Adrenal gland (tissue), 5 donors: ENCODE measurements at regions not wholly inside any gene's neighbourhood (a gene's known extent, or its start where the extent isn't known, plus 50 kb on each side); places are given as distances from the start of the nearest gene placed in this dataset.

ENCODE experiments used
- POLR2A ChIP-seq, 2 donors: fragments of 450-650 bp; IDR thresholded peaks; one replicate each; pipeline ENCODE4 v1.6.1; 2017; ENCODE audit warnings: antibody characterized with exemption in 2 of 2, mild to moderate bottlenecking in 2 of 2, moderate library complexity in 1 of 2
- TF ChIP-seq, protein P1 (sequence below), 6 experiments: fragments of 450-650 bp in 4 of 6; fragments of 200-600 bp in 2 of 6; sonication (generic) in 1 of 6; IDR thresholded peaks; 1 replicate in 5 of 6; 2 replicates in 1 of 6; pipeline versions ENCODE4 v1.5.1 to v1.8.0; 2016 to 2021; ENCODE audit warnings: antibody characterized with exemption in 6 of 6, mild to moderate bottlenecking in 2 of 6, moderate library complexity in 1 of 6
- donor health status: DM: no; HTN: no; CAD: no.

DNA sequence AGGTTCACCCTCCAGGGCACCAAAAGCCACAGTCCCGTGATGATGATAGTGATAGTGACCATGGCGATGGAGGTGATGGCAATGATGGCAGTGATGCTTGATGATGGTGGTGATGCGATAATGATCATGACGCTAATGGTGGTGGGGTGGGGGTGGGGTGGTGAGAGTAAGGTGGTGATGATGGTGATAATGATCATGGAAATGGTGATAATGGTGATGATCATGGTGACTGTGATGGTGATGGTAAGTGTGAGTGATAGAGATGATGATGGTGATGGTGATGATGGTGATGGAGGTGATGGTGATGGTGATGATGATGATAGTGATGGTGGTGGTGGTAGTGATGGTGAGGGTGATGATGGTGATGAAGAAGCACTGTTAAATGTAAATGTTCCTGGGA is 96.9 kb downstream of the SYNE3 start:
- TF ChIP-seq, protein P1, sequence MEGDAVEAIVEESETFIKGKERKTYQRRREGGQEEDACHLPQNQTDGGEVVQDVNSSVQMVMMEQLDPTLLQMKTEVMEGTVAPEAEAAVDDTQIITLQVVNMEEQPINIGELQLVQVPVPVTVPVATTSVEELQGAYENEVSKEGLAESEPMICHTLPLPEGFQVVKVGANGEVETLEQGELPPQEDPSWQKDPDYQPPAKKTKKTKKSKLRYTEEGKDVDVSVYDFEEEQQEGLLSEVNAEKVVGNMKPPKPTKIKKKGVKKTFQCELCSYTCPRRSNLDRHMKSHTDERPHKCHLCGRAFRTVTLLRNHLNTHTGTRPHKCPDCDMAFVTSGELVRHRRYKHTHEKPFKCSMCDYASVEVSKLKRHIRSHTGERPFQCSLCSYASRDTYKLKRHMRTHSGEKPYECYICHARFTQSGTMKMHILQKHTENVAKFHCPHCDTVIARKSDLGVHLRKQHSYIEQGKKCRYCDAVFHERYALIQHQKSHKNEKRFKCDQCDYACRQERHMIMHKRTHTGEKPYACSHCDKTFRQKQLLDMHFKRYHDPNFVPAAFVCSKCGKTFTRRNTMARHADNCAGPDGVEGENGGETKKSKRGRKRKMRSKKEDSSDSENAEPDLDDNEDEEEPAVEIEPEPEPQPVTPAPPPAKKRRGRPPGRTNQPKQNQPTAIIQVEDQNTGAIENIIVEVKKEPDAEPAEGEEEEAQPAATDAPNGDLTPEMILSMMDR (IDR thresholded peaks at IDR 0.05) = no peak
- no peak for TF ChIP-seq POLR2A (IDR thresholded peaks at IDR 0.05)
